ENCODE measurements at regions not wholly inside any gene's neighbourhood (a gene's known extent, or its start where the extent isn't known, plus 50 kb on each side); places are given as distances from the start of the nearest gene placed in this dataset.

DNA sequence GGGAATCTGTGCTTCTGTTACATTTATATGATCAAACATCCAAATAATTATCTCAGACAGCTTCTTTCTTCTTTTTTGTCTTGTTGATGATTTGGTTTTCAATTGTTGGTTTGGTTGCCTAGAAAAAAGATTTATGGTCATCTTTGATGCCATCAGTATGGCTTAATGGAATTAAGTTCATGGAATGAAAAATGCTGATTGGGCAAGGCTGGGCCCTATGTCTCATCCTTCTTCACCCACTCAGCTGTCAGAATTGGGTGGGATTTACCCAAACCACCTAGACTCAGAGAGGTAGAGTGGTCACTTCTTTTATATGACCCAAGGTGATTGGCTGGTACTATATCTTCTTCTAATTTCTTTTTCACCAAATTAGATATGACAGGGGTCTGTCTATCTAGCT, 258.3 kb downstream of the DOK5 start:
- H2AFZ ChIP-seq (ENCODE audit: low read length) = no peak overlapping the region
- TF ChIP-seq, protein P1, sequence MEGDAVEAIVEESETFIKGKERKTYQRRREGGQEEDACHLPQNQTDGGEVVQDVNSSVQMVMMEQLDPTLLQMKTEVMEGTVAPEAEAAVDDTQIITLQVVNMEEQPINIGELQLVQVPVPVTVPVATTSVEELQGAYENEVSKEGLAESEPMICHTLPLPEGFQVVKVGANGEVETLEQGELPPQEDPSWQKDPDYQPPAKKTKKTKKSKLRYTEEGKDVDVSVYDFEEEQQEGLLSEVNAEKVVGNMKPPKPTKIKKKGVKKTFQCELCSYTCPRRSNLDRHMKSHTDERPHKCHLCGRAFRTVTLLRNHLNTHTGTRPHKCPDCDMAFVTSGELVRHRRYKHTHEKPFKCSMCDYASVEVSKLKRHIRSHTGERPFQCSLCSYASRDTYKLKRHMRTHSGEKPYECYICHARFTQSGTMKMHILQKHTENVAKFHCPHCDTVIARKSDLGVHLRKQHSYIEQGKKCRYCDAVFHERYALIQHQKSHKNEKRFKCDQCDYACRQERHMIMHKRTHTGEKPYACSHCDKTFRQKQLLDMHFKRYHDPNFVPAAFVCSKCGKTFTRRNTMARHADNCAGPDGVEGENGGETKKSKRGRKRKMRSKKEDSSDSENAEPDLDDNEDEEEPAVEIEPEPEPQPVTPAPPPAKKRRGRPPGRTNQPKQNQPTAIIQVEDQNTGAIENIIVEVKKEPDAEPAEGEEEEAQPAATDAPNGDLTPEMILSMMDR (conservative IDR thresholded peaks at IDR 0.05) = no peak
- no peak overlapping the region for H2BK15ac ChIP-seq (ENCODE audit: low read depth, low read length)
- H4K8ac ChIP-seq (replicated peaks; ENCODE audit: insufficient read length, low read depth, low read length) = no peak overlapping the region
- no peak overlapping the region for H3K14ac ChIP-seq (ENCODE audit: insufficient read depth, low read length)
- no peak overlapping the region for H3K9ac ChIP-seq (ENCODE audit: extremely low read depth, insufficient read length, low read length)
- no peak overlapping the region for H3K18ac ChIP-seq (ENCODE audit: insufficient read length, low read depth, low read length)
- Mint-ChIP-seq H3K27me3 (ENCODE audit: low read depth) (no peaks in the 10 kb centered on the region), H3K27ac (no peak overlapping the region), H3K4me1 (peaks cover 2 to 7% of the 10 kb centered on the region in 2 experiments), H3K36me3 (ENCODE audit: insufficient read depth in 1 of 3, low read depth in 3 of 3) (no peaks in the 10 kb centered on the region), H3K4me3 (no peak overlapping the region), H3K9me3 (no peaks in the 10 kb centered on the region)
- H3K23me2 ChIP-seq (ENCODE audit: insufficient read length, low read depth, low read length, poor library complexity, severe bottlenecking) = no peaks in the 10 kb centered on the region
- no peaks in the 10 kb centered on the region for H4K20me1 ChIP-seq (ENCODE audit: control insufficient read depth, insufficient read depth, insufficient read length)
- no peak for DNase-seq
- no peaks in the 10 kb centered on the region for H3K79me2 ChIP-seq (ENCODE audit: insufficient read depth, low read length)
- H3T11ph ChIP-seq (ENCODE audit: low read length) = no peak overlapping the region
- H3K4me1 ChIP-seq (ENCODE audit: insufficient read depth, low read length) = no peaks in the 10 kb centered on the region
- H3K4me2 ChIP-seq (ENCODE audit: insufficient read depth, insufficient read length, low read length) = no peak overlapping the region
- no peak overlapping the region for H2BK5ac ChIP-seq (ENCODE audit: insufficient read length, low read length)
- no peaks in the 10 kb centered on the region for H3K9me3 ChIP-seq (ENCODE audit: control insufficient read depth, low read depth, low read length)
- no peak overlapping the region for H4K5ac ChIP-seq (ENCODE audit: insufficient read length, low read depth, low read length)
- no peak overlapping the region for H2AK5ac ChIP-seq (ENCODE audit: insufficient read length, low read length)
- H3K27ac ChIP-seq (ENCODE audit: insufficient read length, low read depth, low read length) = no peak overlapping the region
- H2BK12ac ChIP-seq (ENCODE audit: insufficient read length, low read depth, low read length) = no peak overlapping the region
- no peak overlapping the region for H3K4ac ChIP-seq (ENCODE audit: low read depth, low read length)
- no peak overlapping the region for H3K23ac ChIP-seq (ENCODE audit: insufficient read length, low read depth, low read length)
- H2BK20ac ChIP-seq (ENCODE audit: low read depth, low read length, poor library complexity, severe bottlenecking) = no peak overlapping the region
- no peak overlapping the region for H3K56ac ChIP-seq (ENCODE audit: insufficient read length, low read depth, low read length)
- no peak overlapping the region for H2BK120ac ChIP-seq (ENCODE audit: low read depth, low read length, poor library complexity, severe bottlenecking)
- no peak overlapping the region for H4K91ac ChIP-seq (ENCODE audit: insufficient read length, low read depth, low read length)
- no peaks in the 10 kb centered on the region; the same call in 1 of the 2 replicates for H3K27me3 ChIP-seq (ENCODE audit: insufficient read depth, low read length)
- no peaks in the 10 kb centered on the region for H3K79me1 ChIP-seq (ENCODE audit: insufficient read depth, low read depth, low read length, poor library complexity, severe bottlenecking)

All from H9 (cell line).